PC-3 (cell line): ENCODE measurements at regions not wholly inside any gene's neighbourhood (a gene's known extent, or its start where the extent isn't known, plus 50 kb on each side); places are given as distances from the start of the nearest gene placed in this dataset.

ENCODE experiments used
- ATAC-seq: fragments of 200-7000 bp; cut with Tn5 transposase; 2 replicates; pipeline ENCODE4 v1.9.1; 2020; ENCODE audit warnings: mild to moderate bottlenecking, moderate library complexity
- BruUV-seq: library from RNA; stranded (reverse); fragments of 400-500 nt; replicated peaks from 2 replicates; lab custom pipeline; 2021; lab: Mats Ljungman, UMichigan
- CTCF ChIA-PET: fragments of 300-600 bp; sonication (Branson Sonifier 250); formaldehyde crosslinking; loops from one replicate; lab custom pipeline; 2022; ENCODE audit warnings: antibody characterized with exemption; lab: Charles Lee
- POLR2A ChIA-PET: fragments of 300-600 bp; sonication (Branson Sonifier 250); formaldehyde crosslinking; loops from one replicate; lab custom pipeline; 2022; ENCODE audit warnings: antibody characterized with exemption; ENCODE audit not compliant: unreplicated experiment; lab: Charles Lee
- DNase-seq: peaks from one replicate; pipeline ENCODE4 v3.0.0-alpha.2; 2015
- H2AFZ ChIP-seq: fragments of 300-600 bp; sonication (generic); 2 replicates; pipeline ENCODE4 v1.6.0; 2016; ENCODE audit warnings: antibody characterized with exemption, low read length
- H3F3A ChIP-seq: fragments of 300-600 bp; sonication (generic); one replicate; pipeline ENCODE4 v1.6.0; 2017; ENCODE audit warnings: antibody characterized with exemption, low read length, control low read depth, mild to moderate bottlenecking; ENCODE audit not compliant: unreplicated experiment
- H3K27ac ChIP-seq: fragments of 300-600 bp; sonication (generic); 2 replicates; pipeline ENCODE4 v1.5.1; 2016; ENCODE audit warnings: mild to moderate bottlenecking, low read length
- H3K27me3 ChIP-seq: fragments of 300-600 bp; sonication (generic); 2 replicates; pipeline ENCODE4 v1.6.1; 2016; ENCODE audit warnings: low read length, mixed read lengths
- H3K36me3 ChIP-seq: fragments of 300-600 bp; sonication (generic); 2 replicates; pipeline ENCODE4 v1.6.1; 2016; ENCODE audit warnings: low read depth, mixed run types, low read length, mixed read lengths
- H3K4me1 ChIP-seq: fragments of 300-600 bp; sonication (generic); 2 replicates; pipeline ENCODE4 v1.5.1; 2016; ENCODE audit warnings: low read length; ENCODE audit not compliant: insufficient read depth
- H3K4me2 ChIP-seq: fragments of 300-600 bp; sonication (generic); 2 replicates; pipeline ENCODE4 v1.6.0; 2016; ENCODE audit warnings: low read length
- H3K4me3 ChIP-seq: fragments of 300-600 bp; sonication (generic); 2 replicates; pipeline ENCODE4 v1.5.1; 2016; ENCODE audit warnings: mild to moderate bottlenecking, low read length, mixed read lengths
- H3K79me2 ChIP-seq: fragments of 300-600 bp; sonication (generic); 2 replicates; pipeline ENCODE4 v1.6.1; 2017; ENCODE audit warnings: low read length, mixed read lengths
- H3K9ac ChIP-seq: fragments of 300-600 bp; sonication (generic); 2 replicates; pipeline ENCODE4 v1.6.0; 2016; ENCODE audit warnings: mild to moderate bottlenecking, low read length
- H3K9me2 ChIP-seq: fragments of 300-600 bp; sonication (generic); replicated peaks from 2 replicates; pipeline ENCODE4 v1.6.1; 2016; ENCODE audit warnings: mixed run types, low read length, mixed read lengths
- H3K9me3 ChIP-seq: fragments of 300-600 bp; sonication (generic); 2 replicates; pipeline ENCODE4 v1.6.1; 2016; ENCODE audit warnings: low read length, mixed read lengths
- H4K20me1 ChIP-seq: fragments of 300-600 bp; sonication (generic); 2 replicates; pipeline ENCODE4 v1.6.1; 2016; ENCODE audit warnings: low read length, mixed read lengths
- EZH2 ChIP-seq: fragments of 300-600 bp; sonication (generic); IDR thresholded peaks from one replicate; pipeline ENCODE4 v1.6.1; 2017; ENCODE audit warnings: antibody characterized with exemption, mild to moderate bottlenecking, low read length; ENCODE audit not compliant: unreplicated experiment
- EZH2phosphoT487 ChIP-seq: fragments of 300-600 bp; sonication (generic); IDR thresholded peaks from 2 replicates; pipeline ENCODE4 v1.6.1; 2018; ENCODE audit warnings: mild to moderate bottlenecking, antibody characterized with exemption, low read length, borderline replicate concordance
- intact Hi-C: fragments of 100-400 bp; cut with micrococcal nuclease; formaldehyde crosslinking; loops from 2 replicates; pipeline ENCODE4 v1.9.0; 2023
- TF ChIP-seq, protein P1 (sequence below): fragments of 300-600 bp; sonication (generic); conservative IDR thresholded peaks from 2 replicates; pipeline ENCODE4 v1.5.1; 2017; ENCODE audit warnings: antibody characterized with exemption, low read depth, mild to moderate bottlenecking, low read length

DNA sequence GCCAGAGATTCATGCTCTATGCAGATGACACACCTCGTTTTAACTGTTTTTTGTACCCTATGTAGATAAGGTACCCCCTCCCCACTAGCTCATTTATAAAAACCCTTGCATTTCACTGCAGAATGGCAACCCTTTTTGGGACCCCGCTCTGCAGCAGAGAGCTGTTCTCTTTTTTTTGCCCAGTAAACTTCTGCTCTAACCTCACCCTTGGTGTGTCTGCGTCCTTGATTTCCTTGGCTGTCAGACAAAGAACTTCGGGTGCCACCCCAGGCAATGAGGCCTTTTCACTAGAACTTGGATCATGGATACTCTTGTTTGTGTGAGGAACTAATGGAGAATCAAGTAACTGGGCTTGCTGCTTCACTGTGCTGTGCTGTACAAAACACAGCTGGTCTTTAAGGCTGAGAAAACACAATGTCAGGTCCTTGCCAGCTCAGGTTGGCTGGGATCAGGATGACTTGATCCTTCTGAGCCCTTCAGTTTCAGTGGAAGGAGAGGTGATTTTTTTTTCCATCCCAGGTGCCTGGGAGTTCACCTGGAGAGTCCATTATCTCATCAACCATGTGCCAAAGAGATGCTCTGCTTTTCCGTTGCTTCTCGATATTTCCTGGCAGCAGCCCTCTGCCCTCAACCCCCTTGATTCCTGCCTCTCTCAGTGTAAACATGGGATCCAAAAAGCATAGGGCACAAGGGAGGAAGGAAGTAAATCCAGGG, 133.2 kb upstream of the FAM20A start:
- no peak overlapping the region for H3K4me2 ChIP-seq
- intact Hi-C loops: no loop called here
- no peak overlapping the region for H3K4me3 ChIP-seq
- ChIA-PET POLR2A (no interaction called here), CTCF (no interaction called here)
- H3F3A ChIP-seq: no peaks in the 10 kb centered on the region
- H3K9me3 ChIP-seq: no peaks in the 10 kb centered on the region
- H3K4me1 ChIP-seq: no peaks in the 10 kb centered on the region
- H3K36me3 ChIP-seq: no peaks in the 10 kb centered on the region
- no TSS peak for BruUV-seq
- H3K9ac ChIP-seq: no peak overlapping the region
- H3K9me2 ChIP-seq: no peaks in the 10 kb centered on the region
- H3K27me3 ChIP-seq: no peaks in the 10 kb centered on the region
- no peaks in the 10 kb centered on the region for H4K20me1 ChIP-seq
- H2AFZ ChIP-seq: no peak overlapping the region
- no peak for ATAC-seq
- no peaks in the 10 kb centered on the region for H3K79me2 ChIP-seq
- H3K27ac ChIP-seq: no peak overlapping the region
- DNase-seq: no peak
- TF ChIP-seq, protein P1, sequence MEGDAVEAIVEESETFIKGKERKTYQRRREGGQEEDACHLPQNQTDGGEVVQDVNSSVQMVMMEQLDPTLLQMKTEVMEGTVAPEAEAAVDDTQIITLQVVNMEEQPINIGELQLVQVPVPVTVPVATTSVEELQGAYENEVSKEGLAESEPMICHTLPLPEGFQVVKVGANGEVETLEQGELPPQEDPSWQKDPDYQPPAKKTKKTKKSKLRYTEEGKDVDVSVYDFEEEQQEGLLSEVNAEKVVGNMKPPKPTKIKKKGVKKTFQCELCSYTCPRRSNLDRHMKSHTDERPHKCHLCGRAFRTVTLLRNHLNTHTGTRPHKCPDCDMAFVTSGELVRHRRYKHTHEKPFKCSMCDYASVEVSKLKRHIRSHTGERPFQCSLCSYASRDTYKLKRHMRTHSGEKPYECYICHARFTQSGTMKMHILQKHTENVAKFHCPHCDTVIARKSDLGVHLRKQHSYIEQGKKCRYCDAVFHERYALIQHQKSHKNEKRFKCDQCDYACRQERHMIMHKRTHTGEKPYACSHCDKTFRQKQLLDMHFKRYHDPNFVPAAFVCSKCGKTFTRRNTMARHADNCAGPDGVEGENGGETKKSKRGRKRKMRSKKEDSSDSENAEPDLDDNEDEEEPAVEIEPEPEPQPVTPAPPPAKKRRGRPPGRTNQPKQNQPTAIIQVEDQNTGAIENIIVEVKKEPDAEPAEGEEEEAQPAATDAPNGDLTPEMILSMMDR: no peak
- TF ChIP-seq EZH2: no peak
- no peak for TF ChIP-seq EZH2phosphoT487

DNA sequence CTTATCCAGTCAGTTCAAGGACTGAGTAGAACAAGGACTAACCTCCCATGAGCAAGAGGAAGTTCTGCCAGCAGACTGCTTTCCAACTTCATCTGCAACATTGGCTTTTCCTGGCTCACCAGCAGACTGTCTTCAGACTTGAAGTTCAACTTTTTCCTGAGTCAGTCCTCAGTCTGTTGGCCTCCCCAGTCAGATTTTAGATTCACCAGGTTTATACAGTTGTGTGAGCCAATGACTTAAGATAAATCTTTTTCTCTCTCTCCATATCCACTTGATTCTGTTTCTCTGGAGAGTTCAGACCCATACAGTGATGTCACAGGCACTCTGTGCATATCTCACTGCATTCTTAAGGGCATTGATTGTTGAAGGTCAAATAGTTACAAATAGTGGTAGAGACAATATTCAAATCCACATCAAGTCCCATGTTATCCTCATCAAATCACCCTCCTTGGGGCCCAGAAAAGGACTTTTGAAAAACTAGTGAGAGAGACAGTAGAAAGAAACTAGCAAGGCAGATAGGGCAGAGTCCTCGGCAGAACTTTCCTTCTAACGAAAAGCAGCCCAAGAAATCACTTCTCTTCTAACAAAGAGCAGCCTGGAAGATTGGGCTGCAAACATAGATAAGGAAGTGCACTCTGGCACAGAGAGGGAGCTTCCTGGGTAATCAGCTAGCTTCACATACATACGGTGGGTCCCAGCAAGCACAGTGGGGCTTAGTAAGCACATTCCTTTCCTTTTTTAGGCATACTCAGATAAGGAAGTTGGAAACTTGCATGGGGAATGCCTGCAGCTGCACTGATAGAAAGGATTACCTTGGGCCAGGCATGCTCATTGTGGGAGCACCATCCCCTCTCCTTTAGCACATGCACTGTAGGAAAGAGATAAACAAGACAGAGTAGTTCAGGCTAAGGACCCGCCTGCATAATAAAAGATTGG, 132.3 kb upstream of the FAM20A start:
- H3K4me2 ChIP-seq: no peak overlapping the region
- no peak overlapping the region for H2AFZ ChIP-seq
- BruUV-seq: no TSS peak
- no peak overlapping the region for H3K27ac ChIP-seq
- no peaks in the 10 kb centered on the region for H3K4me1 ChIP-seq
- H3K4me3 ChIP-seq: no peak overlapping the region
- no peaks in the 10 kb centered on the region for H3K9me2 ChIP-seq
- intact Hi-C loops: no loop called here
- no peaks in the 10 kb centered on the region for H4K20me1 ChIP-seq
- H3K27me3 ChIP-seq: no peaks in the 10 kb centered on the region
- no peaks in the 10 kb centered on the region for H3K9me3 ChIP-seq
- no peak for ATAC-seq
- H3K9ac ChIP-seq: no peak overlapping the region
- H3K36me3 ChIP-seq: no peaks in the 10 kb centered on the region
- no peak for TF ChIP-seq EZH2
- TF ChIP-seq, protein P1: no peak
- TF ChIP-seq EZH2phosphoT487: no peak
- ChIA-PET POLR2A (no interaction called here), CTCF (no interaction called here)
- H3F3A ChIP-seq: no peaks in the 10 kb centered on the region
- no peak for DNase-seq
- no peaks in the 10 kb centered on the region for H3K79me2 ChIP-seq
